ENCODE measurements at regions not wholly inside any gene's neighbourhood (a gene's known extent, or its start where the extent isn't known, plus 50 kb on each side); places are given as distances from the start of the nearest gene placed in this dataset.

GRCh38 chr3:159540882-159541495 lies 447.6 kb upstream of the IL12A start:
- no peak for TF ChIP-seq CTCF (IDR thresholded peaks at IDR 0.05)
- TF ChIP-seq POLR2A (IDR thresholded peaks at IDR 0.05): no peak
